Mesothelial cell of epicardium (in vitro differentiated cells): ENCODE measurements at regions not wholly inside any gene's neighbourhood (a gene's known extent, or its start where the extent isn't known, plus 50 kb on each side); places are given as distances from the start of the nearest gene placed in this dataset.
A peak's percentile ranks its signal among the peaks of the same experiment; 100 is the strongest.

Source experiments
- DNase-seq, 2 experiments: peaks; one replicate each; pipeline ENCODE4 v3.0.0; 2021; ENCODE audit warnings: low spot score in 2 of 2; ENCODE audit not compliant: unreplicated experiment in 2 of 2
- H3K27ac Mint-ChIP-seq: 2 replicates; pipeline ENCODE4 v1.8.0; 2021; ENCODE audit warnings: mixed read lengths
- H3K27me3 Mint-ChIP-seq: 2 replicates; pipeline ENCODE4 v1.8.0; 2021; ENCODE audit warnings: low read depth, mixed read lengths
- H3K36me3 Mint-ChIP-seq: 2 replicates; pipeline ENCODE4 v1.8.0; 2021; ENCODE audit warnings: mixed read lengths
- H3K4me1 Mint-ChIP-seq: 2 replicates; pipeline ENCODE4 v1.8.0; 2021; ENCODE audit warnings: mixed read lengths
- H3K4me3 Mint-ChIP-seq: 2 replicates; pipeline ENCODE4 v1.8.0; 2021; ENCODE audit warnings: mild to moderate bottlenecking, moderate library complexity, mixed read lengths
- H3K9me3 Mint-ChIP-seq: 2 replicates; pipeline ENCODE4 v1.8.0; 2021; ENCODE audit warnings: mixed read lengths
- CTCF ChIP-seq: fragments of 200-600 bp; sonication (generic); IDR thresholded peaks from one replicate; pipeline ENCODE4 v1.5.0; 2021; ENCODE audit warnings: antibody characterized with exemption; ENCODE audit not compliant: unreplicated experiment

- Mint-ChIP-seq H3K4me3 (no peak overlapping the region), H3K27me3 (no peaks in the 10 kb centered on the region), H3K9me3 (peaks cover 9% of the 10 kb centered on the region), H3K4me1 (no peaks in the 10 kb centered on the region), H3K27ac (no peak overlapping the region), H3K36me3 (no peaks in the 10 kb centered on the region)
- no peak for TF ChIP-seq CTCF
- DNase-seq, result no peak
Measured at GRCh38 chr14:82635915-82636314, 1102.3 kb upstream of the SEL1L start.

- Mint-ChIP-seq H3K4me3 (no peak overlapping the region), H3K36me3 (no peaks in the 10 kb centered on the region)
Measured at GRCh38 chr14:82636426-82636825, 1102.8 kb upstream of the SEL1L start.

GRCh38 chr14:82641050-82641540, 1107.4 kb upstream of the SEL1L start:
- Mint-ChIP-seq H3K27ac (no peak overlapping the region), H3K27me3 (peaks cover 2% of the 10 kb centered on the region), H3K36me3 (no peaks in the 10 kb centered on the region), H3K9me3 (no peaks in the 10 kb centered on the region), H3K4me1 (peaks cover 6% of the 10 kb centered on the region), H3K4me3 (no peak overlapping the region)
- DNase-seq, result no peak
- TF ChIP-seq CTCF, result no peak

More at GRCh38 chr14:82636426-82636825, 1102.8 kb upstream of the SEL1L start:
- Mint-ChIP-seq H3K27ac (no peak overlapping the region), H3K9me3 (peaks cover 7% of the 10 kb centered on the region), H3K27me3 (no peaks in the 10 kb centered on the region), H3K4me1 (no peaks in the 10 kb centered on the region)
- TF ChIP-seq CTCF, result no peak
- no peak for DNase-seq

- H3K27ac Mint-ChIP-seq, result peak overlapping the region; percentile 53
Measured at GRCh38 chr14:82642425-82642824, 1108.8 kb upstream of the SEL1L start.

GRCh38 chr14:82647088-82647810, 1113.6 kb upstream of the SEL1L start:
- peaks cover 14% of the 10 kb centered on the region for H3K4me1 Mint-ChIP-seq
- H3K4me3 Mint-ChIP-seq, result no peak overlapping the region
- H3K27ac Mint-ChIP-seq, result no peak overlapping the region
- H3K36me3 Mint-ChIP-seq, result peaks cover 7% of the 10 kb centered on the region
- no peak for TF ChIP-seq CTCF
- H3K9me3 Mint-ChIP-seq, result peaks cover 11% of the 10 kb centered on the region
- DNase-seq, result no peak
- peaks cover 4% of the 10 kb centered on the region for H3K27me3 Mint-ChIP-seq

More at GRCh38 chr14:82642425-82642824, 1108.8 kb upstream of the SEL1L start:
- Mint-ChIP-seq H3K36me3 (no peaks in the 10 kb centered on the region), H3K4me1 (peaks cover 11% of the 10 kb centered on the region), H3K9me3 (no peaks in the 10 kb centered on the region), H3K4me3 (peak overlapping the region; percentile 72), H3K27me3 (peaks cover 2% of the 10 kb centered on the region)
- no peak for TF ChIP-seq CTCF
- DNase-seq, result peak; percentile 28 to 73
